Lower leg skin (tissue), 4 donors: ENCODE measurements at regions not wholly inside any gene's neighbourhood (a gene's known extent, or its start where the extent isn't known, plus 50 kb on each side); places are given as distances from the start of the nearest gene placed in this dataset.

ENCODE experiments used
- DNase-seq, 2 donors: peaks; one replicate each; pipeline ENCODE4 v3.0.0-alpha.2; 2019; ENCODE audit warnings: low spot score in 2 of 2
- H3K4me3 ChIP-seq: fragments of 200-600 bp; sonication (generic); 2 replicates; pipeline ENCODE4 v1.5.1; 2017; ENCODE audit warnings: mild to moderate bottlenecking, low read depth; ENCODE audit not compliant: poor library complexity, severe bottlenecking
- CTCF ChIP-seq, 3 donors: fragments of 450-650 bp; IDR thresholded peaks; one replicate each; pipeline ENCODE4 v1.5.1; 2016; ENCODE audit warnings: antibody characterized with exemption in 3 of 3, mild to moderate bottlenecking in 3 of 3, moderate library complexity in 2 of 3
- POLR2A ChIP-seq, 2 donors: fragments of 450-650 bp; IDR thresholded peaks; one replicate each; pipeline ENCODE4 v1.6.1; 2016 to 2017; ENCODE audit warnings: antibody characterized with exemption in 2 of 2, mild to moderate bottlenecking in 1 of 2, moderate library complexity in 1 of 2
- WGBS, 2 donors: methylation state at CpG; one replicate each; pipeline ENCODE4 v1.1.5; 2018; 5-methylcytosine and 5-hydroxymethylcytosine counted together
- intact Hi-C: fragments of 100-400 bp; cut with DNase I; formaldehyde crosslinking; loops from one replicate; pipeline ENCODE4 v1.15.0; 2023; ENCODE audit warnings: low total_unique reads

- 70 to 72% methylated on average over 5 of the region's 5 CpGs for WGBS, 2 donors
- no peak for DNase-seq
- H3K4me3 ChIP-seq: no peak overlapping the region
- TF ChIP-seq POLR2A (IDR thresholded peaks at IDR 0.05): no peak
- intact Hi-C loops: no loop called here
These were observed 146.1 kb upstream of the CSF3R start for GRCh38 chr1:36628804-36629203.

GRCh38 chr1:36626435-36626834 lies 143.7 kb upstream of the CSF3R start:
- no peak for DNase-seq
- intact Hi-C loops: no loop called here
- no peak overlapping the region for H3K4me3 ChIP-seq
- no peak for TF ChIP-seq POLR2A (IDR thresholded peaks at IDR 0.05)
- no peak for TF ChIP-seq CTCF (IDR thresholded peaks at IDR 0.05)

DNA sequence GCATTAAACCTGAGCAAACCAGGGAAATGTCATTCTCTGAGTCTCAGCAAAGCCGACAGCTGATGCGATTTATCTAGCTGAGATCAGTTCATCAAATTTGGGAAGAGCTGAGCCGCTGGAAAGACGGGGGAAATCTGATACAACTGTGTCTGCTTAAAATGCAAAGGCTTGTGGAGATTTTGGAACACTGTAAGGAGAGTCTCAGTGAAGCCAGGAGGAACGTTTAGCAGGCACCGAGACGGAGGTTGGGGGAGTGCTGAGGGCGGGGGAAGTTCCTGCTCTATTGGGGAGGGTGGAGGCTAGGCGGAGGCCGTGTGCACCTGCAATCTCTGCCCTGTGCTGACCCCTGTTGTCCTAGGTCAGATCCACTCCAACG lies 143.2 kb upstream of the CSF3R start:
- TF ChIP-seq CTCF (IDR thresholded peaks at IDR 0.05) (no peak), POLR2A (IDR thresholded peaks at IDR 0.05) (no peak)
- no peak overlapping the region for H3K4me3 ChIP-seq
- intact Hi-C loops: no loop called here
- WGBS, 2 donors: 29 to 31% methylated on average over 11 of the region's 11 CpGs
- DNase-seq: no peak

DNA sequence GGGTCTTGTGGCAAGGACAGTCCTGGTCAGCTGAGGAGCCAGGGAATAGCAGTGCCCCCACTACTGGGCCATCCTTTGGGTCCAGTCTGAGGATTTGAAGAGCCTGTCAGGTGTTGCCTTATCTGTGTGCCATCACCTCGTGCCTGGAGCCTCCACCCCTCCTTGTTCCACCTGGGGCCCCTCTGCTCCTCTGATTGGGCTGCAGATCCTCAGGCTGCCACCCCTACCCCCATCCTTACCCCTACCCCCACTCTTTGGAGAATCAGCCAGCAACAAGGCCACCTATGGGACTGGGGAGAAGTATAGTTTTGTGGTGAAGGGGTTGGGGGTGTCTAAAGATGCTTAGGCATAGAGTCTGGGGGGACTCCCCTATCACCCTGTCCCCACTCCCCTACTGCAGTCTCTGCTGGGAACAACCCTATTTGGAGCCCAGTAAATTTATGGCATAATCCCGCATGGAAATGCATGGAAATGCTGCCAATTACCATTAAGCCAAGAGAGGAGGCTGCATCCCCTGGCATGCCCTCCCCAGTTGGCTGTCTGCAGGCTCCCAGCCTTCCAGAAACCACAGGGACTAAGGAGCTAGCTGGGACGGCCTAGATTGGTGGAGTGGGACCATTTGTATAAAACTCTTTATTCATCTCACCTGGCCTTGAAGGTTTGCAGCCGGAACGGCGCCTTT lies 142.7 kb upstream of the CSF3R start:
- TF ChIP-seq POLR2A (IDR thresholded peaks at IDR 0.05) (no peak), CTCF (IDR thresholded peaks at IDR 0.05) (no peak)
- 28 to 34% methylated on average over 6 of the region's 6 CpGs for WGBS, 2 donors
- no peak for DNase-seq
- H3K4me3 ChIP-seq: no peak overlapping the region
- intact Hi-C loops: no loop called here

GRCh38 chr1:36624466-36624865 lies 141.8 kb upstream of the CSF3R start:
- intact Hi-C loops: no loop called here
- WGBS, 2 donors: 54 to 57% methylated on average over 2 of the region's 2 CpGs
- DNase-seq: no peak
- no peak for TF ChIP-seq POLR2A (IDR thresholded peaks at IDR 0.05)
- no peak for TF ChIP-seq CTCF (IDR thresholded peaks at IDR 0.05)
- H3K4me3 ChIP-seq: no peak overlapping the region

DNA sequence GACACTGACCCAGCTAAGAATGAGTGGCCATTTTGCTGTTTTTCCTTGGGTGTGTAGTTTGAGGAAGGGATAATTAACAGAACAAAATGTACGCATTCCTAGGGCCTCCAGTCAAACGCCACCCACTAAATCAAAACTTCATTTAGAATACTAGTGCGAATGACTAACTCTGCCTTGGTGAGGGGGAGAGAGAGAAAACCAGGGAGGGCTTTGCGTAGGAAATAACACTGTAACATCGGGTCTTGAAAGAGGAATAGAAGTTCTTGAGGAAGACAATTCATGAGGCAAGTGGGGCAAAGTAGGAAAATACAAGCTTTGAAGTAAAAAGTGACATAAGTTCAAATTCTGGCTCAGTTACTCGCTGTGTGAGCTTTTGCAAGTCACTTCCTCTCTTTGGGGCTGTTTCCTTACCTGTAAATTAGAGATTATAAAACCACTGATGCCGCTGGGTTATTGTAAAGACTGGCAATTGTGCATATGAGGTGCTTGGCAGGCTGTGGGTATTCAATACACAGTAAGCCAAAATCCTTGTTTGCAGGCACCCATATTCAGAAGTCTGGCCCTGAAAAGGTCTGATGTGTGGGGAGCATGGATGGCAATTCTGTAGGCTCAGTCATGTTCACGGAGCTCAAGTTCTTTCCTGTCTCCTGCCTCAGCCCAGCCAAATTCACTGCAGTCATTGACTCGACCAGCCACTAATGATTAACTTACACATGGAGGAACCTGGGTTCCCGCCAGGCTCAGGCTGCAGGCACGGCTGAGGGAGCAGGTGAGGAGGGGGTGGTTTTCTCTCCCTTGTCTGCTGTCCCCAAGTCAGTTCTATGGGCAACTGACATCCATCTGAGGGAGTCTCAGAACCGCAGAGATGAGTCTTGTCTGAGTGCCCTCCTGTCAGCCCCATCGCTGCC lies 140.3 kb upstream of the CSF3R start:
- no peak overlapping the region for H3K4me3 ChIP-seq
- intact Hi-C loops: no loop called here
- WGBS, 2 donors: 58 to 63% methylated on average over 13 of the region's 13 CpGs
- TF ChIP-seq POLR2A (IDR thresholded peaks at IDR 0.05): no peak
- no peak for TF ChIP-seq CTCF (IDR thresholded peaks at IDR 0.05)
- no peak for DNase-seq
